Midbrain (tissue), 1 donor: ENCODE measurements at regions not wholly inside any gene's neighbourhood (a gene's known extent, or its start where the extent isn't known, plus 50 kb on each side); places are given as distances from the start of the nearest gene placed in this dataset.

Experiments
- DNase-seq: peaks from one replicate; lab custom pipeline; 2025; lab: John Stamatoyannopoulos, UW

DNA sequence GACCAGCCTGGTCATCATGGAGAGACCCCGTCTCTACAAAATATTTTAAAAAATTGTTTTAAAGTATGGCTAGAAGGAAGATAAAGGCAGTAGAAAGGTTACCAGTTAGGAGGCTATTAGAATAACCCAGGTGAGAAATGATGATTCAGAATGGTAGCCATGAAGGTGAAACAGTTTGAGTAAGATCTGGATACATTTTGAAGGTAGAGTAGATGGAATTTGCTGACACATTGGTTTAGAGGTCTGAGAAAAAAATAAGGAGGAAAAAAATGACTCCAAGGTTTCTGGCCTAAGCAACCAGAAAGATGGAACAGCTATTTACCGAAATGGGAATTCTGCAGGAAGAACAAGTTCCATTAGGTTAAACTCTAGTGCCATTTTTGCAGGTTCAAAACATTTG lies 167.9 kb upstream of the TAB2 start:
- DNase-seq, result no peak

DNA sequence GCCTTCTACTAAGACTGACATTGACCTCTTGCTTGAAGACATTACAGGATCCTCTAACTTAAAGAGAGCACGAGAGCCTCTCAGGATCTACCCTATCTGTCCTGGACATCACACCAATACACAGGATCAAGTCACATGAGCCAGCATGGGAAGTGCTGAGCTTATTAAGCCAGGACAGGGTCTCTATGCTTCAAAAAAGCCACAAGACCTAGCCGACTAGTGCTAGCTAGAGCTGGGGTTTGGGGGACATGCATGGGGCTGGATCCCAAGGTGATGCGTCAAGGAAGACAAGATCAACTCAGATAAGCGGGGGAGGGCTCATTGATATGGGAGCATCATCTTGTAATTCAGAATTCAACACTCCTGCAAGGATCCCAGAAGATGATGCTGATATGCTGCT lies 167.2 kb upstream of the TAB2 start:
- DNase-seq, result no peak

DNA sequence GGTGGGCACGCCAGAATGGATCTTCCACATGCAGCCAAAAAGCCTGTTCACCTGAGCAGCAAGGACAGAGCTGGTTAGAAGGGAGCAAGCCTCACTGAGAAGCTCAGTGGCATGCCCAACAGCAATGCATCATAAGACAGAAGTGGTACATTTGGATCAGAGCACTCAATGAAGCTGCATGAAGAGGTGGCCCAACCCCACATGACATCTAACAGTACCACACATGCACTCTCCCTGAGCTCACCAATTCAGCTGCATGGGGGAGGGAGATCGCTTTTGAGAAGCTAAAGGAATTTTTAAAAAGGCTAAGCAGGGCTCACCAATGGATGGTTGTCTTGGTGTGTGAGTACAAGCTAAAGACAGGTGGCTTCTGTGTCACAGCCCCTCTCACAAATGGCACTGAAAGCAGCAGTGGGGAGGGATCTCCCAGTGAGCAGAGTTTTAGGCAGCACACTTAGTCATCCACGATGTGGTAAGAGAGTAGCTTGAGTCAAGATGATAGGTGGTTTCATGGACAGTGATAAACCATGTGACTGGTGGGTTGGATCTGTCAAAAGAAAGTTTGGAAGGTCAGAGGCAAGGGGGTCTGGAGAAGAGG lies 166.6 kb upstream of the TAB2 start:
- no peak for DNase-seq

DNA sequence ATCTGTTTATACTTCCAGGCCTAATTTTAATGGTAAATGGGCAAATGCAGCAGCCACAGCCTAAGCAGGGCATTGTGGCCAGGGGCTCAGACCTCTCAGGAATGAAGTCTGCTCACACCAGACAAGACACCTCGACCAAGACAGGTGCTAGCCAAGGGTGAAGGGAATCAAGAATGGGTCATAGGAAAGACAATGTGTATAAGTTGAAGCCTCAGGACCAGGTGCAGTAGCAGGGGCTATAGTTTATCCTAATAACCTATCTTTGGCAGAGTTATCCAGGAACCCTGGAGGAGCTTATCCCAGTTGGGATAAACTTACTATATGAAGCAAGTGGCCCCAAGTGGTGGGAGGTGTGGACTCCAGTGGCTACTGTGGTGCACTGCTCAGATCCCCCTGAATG lies 165.0 kb upstream of the TAB2 start:
- DNase-seq, result no peak

DNA sequence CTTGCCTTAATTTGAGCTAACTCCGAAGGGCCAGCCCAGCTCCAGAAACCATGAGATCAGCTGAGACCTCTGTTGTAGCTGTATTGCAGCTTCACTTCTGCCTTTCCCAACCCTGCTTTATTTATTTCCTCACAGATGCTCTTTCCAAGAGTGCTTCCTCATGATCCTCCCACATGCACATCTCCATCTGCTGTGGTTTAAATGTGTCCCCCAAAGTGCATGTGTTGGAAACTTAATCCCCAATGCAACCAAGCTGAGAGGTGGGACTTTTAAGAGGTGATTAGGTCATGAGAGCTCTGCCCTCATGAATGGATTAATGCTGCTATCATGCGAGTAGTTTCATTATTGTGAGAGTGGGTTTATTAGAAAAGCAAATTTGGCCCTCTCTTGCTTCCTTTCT lies 164.4 kb upstream of the TAB2 start:
- no peak for DNase-seq

DNA sequence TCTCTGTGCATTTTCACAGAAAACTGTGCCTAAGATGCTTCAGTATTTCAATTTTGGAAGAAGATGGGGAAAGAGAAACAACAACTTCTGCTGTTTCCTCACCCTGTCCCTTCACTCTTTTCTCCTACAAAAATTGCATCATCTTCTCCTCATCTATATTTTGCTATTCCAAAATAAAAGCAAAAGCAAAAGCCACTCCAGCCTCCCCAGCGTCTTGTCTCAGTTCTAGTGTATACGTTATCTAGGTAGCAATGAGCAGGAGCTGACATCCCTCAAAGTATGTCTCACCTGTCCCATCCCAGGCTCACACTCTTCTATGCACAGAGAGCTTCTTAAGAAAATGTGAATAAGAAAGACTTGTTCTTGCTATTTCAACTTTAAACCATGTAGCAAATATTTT lies 163.8 kb upstream of the TAB2 start:
- no peak for DNase-seq

DNA sequence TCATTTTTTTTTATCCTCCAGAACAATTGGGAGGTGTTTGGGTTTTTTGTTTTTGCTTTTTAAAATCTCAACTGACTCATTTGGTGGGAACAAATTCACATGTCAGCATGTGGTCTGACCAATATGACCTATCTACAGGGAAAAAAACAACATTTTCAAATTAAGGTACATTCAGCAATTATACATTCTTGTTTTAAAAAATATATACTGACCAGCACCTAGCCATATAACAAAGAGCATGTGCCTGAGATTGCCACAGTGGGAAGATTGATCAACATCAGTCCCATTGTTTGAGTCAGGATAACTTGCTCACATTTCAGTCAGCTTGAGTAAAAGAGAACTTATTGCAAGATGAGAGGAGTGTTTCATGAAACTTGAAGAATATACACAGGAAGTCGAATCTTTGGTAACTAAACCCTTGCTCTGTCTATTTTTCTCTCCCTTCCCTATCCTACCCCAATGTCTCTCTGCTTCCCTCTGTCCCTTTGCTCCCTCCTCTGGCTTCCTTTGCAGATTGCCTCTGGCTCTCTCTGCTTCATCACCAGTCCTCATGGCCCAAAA lies 163.2 kb upstream of the TAB2 start:
- no peak for DNase-seq

DNA sequence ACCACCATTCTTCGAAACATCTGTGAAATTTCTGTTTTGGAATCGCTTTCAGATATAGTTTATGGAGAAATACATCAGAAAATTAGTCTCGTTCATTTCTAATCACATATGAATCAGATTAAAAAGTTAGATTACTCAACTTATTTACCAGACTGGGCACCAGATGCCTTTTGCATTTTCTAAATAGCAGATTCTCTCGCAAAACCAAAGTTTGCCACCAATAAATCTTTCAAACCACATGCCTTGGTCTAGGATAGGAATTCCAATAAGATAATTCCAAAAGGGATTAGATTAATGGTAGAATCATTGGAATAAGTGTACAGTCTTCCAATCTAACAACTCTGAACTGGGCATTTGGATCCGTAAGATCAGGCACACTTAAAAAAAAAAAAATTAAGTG lies 160.4 kb upstream of the TAB2 start:
- no peak for DNase-seq

DNA sequence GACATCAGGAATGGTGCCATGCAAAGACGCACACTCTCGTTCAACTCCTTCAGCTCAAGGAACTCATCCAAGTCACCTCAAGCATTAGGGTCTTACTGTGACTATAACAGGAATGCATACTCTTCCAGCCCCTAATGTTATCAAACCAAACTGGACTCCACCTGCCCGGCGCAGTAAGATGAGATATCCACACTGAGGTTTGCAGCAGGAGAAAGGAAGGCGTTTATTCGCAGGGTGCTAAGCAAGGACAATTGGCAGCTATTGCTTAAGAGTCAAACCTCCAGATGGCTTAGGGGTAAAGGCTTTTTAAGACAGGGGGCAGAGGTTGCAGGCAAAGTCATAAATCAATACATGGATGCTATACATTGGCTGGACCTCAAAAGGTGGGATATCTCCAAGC lies 159.4 kb upstream of the TAB2 start:
- DNase-seq, result no peak

DNA sequence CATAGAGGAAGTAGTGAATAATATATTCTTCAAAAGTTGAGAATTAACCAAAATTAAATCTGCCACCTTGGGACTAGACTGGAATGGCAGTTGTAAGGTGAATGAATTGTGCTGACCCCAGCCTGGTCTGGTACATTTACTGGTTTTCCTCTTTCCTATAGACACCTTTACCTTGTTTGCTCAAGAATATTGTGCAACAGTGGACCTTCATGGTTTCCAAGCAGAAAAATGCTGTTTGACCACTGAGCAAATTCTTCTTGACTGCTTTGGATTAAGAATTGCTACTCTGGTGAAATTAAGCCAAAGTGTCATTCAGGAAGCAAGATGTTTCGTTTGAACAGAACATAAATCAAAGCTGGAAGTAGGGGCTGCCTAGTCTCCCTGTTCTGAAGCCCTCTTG lies 156.6 kb upstream of the TAB2 start:
- DNase-seq, result no peak

DNA sequence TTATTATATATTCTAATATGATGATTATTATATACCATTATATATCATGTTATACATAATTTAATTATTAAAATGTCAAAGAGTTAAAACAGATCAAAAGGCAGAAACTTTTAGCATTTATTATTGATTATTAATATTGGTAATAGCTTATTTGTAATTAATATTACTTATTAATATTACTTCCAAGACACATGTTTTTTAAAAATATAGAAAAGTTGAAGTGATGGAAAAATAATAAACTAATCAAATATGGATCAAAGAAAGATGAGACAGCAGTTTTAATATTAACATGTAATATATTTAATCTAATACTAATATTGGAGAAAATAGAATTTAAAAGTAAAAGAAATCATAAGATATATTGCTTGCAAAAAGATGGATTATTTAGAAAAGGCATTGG lies 154.6 kb upstream of the TAB2 start:
- no peak for DNase-seq

DNA sequence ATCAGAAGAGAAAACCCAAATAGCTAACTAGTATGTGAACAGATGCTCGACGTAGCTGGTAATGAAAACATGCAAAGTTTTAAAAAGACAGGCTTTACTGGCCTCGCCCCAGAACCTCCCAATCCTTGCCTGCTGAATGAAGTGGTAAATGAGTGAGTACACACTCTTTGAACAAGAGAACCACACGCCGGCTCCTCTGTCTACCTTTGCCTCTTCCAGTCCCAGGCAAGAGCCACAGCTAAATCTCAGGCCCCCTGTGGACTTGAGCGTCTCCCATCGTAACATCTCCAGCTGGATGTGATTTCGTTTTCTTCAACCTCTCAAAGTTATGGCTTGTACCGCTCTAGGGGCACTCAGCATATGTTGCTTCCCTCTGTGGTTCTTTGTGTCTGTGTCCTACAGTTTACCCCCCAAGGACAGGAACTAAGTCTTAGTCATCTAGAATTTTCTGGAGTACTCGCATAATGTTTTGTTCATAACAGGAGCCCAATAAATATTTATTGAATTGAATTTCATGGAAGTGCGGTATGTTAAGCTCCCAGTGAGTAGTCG lies 153.2 kb upstream of the TAB2 start:
- no peak for DNase-seq

DNA sequence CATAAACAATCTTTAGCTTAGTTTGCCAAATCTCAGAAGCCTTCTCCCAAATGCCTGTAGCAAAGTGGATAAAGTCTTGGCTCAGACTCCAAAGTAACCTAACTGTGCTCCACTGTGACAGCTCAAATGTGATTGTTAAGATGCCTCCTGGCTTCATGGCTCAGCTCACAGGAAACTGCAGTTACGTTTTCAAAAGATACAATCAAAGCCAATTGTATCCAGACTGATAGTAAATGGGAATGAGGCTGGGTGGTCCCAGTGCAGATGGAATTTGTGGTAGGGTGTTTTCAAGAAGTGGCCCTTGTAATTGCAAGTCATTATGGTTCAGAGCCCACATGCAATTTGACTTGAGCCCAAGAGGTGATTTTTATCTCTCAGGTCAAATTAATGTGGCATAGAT lies 151.2 kb upstream of the TAB2 start:
- no peak for DNase-seq

DNA sequence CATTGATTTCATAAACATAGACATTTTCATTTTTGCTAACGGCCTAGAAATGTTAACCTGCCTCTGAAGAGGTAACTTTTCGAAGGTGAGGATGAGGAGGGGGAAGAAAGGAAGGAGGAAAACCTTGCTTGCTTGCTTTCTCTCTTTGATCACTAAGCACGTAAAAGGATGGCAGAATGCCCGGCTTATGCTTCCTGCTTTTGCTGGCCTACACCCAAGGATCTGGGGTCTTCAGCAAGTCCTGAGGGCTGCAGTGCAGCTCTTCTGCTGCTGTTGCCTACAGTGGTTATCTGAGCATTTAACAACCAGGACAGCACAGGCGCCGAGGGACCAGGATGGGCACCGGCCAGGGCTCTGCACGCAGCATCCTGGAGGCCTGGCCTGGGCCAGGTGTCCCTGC lies 150.8 kb upstream of the TAB2 start:
- DNase-seq, result no peak

DNA sequence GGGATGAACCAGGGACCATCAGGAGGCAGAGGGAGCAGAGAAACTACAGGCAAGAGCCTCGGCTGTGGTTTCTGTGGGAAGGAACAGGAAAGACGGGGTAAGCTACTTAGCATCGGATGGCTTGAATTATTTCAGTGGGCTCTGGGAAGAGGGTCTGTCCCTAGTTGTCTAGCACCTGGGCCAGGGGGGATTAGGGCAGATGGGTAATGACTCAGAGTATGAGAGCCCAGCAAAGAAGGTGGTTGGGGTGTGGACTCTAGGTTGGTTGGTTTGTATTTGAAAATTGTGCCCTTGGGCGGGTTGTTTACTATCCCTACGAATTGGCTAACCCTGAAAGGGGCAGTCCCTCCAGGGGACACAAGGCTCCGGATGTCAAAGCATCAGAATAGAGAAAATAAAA lies 148.5 kb upstream of the TAB2 start:
- DNase-seq, result no peak

DNA sequence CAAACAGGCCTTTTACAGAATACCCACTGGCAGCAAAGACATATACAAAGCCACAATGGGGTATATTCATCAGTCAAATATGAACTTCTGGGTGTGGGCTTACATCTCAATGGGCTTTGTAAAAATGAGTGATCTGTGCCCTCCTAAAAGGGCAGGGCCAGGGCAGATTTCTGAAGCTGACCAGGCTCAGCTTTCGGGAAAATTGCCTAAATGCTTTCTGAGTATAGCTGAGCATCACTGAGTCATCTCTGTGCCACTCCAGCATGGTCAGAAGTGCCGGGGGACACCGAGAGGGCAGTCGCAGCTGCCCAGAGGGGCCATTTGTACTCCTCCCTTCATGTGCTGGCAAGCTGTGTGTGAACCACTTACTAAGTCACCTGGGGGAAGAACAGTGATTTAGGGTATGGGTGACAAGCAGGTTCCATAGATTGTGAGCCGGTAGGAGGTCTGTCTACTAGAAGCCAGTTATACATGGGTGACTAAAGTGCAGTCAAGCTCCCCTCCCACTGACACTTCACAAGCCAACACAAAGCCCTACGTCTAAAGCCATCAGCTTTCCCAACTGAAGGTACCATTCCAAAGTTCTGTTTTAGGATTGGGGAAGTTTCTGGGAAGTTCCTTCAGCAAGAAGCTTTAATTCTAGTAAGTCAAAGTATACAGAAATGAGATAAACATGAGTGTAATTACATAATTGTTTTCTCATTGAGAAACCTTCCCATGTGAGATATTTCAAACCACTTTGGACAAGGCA lies 147.6 kb upstream of the TAB2 start:
- no peak for DNase-seq

DNA sequence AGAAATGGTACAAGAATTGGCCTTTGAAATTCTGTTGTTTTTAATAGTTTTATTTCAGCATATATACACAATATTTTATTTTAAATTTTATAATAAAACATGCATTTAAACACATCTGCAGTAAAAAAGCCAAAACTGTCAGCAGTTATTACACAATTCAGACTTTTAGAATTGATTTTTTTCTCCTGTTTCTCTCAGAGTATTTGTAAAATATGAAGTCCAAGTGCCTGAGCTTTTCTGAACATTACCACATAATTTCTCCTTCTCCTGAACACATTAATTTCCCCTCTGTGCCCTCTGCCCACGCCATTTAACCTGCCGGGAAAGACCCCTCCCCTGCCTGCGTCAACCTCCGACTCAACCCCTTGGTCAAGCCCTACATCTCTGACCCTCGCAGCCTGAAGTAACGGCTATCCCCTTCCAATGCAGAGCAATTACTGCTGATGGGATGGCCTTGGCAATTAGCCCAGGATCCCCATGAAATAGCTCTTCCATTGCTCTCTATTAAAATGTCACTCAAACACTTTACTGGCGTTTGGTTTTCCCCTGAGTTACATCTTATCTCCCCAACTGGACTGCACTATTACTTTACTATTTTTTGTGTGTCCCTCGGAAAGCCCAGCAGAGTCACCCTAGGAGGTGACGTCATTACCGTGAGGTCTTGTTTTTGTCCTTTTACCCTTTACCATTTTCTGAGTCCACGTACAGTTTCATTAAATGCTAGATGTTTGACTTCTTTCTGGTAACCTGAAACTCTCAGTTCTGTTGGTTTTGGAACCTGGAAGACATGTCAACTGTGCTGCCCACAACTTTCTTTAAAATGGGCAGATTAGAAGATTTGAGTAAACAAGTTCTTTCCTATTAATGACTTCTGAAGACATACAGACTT lies 146.7 kb upstream of the TAB2 start:
- no peak for DNase-seq

DNA sequence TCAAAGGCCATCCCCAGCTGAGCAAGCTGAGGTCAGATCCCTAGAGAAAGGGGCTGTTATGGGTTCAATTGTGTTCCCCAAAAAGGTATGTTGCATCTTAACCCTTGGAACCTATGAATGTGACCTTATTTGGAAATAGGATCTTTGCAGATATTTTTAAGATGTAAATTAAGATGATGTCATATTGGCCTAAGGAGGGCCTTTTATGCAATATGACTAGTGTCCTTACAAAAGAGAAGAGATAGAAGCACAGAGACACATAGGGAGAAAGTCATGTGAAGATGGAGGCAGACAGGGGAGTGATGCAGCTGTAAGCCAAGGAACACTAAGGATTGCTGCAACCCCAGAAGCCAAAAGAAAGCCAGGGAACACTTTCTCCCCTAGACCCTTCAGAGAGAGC lies 144.3 kb upstream of the TAB2 start:
- no peak for DNase-seq

DNA sequence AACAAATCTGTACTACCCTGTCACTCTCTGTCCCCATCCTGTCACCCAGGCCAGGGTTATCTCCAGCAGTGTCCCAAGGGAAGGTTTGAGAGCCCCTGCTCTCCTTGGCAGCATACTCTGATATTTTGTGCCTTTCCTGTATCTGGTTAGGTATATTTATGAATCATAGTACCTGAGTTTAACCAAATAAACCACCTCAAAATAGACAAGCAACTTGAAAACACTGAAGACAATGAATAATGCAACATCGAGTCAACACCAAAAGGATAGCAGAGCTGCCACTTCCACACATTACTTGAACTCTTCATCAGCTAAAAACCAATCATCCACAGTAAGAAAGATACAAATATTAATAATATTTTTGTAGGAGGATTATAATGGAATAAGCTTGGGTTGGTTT lies 142.6 kb upstream of the TAB2 start:
- no peak for DNase-seq

DNA sequence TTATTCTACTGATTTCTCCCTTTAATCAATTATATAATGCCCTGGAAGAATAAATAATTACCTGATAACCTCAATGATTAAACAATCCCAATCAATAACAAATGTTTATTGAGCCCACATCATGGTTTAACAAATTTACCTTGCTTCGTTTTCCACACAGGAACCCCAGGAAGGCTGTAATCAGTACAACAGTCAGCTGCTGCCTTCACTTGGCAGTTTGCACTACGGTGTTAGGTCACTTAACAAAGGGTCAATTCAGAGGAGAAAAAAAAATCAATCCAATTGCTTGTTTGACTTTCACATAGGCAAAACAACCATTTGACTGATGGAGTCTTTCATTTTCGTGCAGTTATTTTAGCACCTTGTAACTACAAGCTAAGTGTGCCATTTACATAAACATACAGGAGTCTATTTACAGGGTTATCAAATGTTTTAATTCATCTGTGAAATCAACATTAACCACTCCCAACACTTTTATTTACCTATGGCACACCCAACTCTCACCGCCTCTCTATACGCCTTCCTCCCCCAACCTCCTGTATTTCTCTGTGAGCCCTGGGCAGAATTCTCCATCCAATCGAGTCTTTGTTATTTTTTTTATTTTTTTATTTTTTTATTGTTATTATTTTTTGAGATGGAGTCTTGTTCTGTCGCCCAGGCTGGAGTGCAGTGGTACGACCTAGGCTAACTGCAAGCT lies 140.4 kb upstream of the TAB2 start:
- DNase-seq, result no peak

DNA sequence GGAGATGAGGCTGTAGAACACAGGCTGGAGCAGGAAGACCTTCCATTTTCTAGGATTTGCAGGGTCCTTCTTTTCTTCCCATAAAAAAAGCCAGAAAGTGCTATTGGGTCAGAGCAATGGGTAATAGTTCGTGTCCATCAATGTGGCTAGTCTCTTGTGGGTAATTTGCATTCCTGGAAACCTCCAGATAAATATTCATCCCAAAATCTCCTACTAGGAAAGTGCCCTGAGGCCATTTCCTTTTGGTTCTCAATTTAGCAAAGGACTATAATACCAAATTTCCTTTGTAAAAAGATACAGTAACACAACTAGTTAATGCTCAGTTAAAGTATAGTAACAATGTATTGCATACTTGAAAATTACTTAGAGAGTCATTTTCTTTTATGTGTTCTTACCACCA lies 138.1 kb upstream of the TAB2 start:
- no peak for DNase-seq

DNA sequence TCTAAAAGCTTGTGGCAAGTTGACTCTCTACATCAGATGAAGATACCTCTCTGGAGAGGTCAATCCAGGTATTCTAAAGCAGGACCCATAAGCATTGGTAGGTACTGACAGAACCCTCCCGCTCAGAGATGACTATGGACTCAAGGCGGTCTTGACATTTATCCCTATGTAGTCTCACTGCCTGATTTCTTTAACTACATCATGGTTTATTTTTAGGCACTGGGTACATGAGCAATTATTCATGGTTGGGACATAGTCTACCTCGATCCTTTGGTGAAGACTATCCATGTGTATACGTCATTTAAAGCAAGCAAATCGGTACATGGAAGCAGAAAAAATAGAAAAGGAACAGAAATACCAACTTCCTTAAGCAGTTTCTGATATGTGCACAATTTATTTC lies 136.2 kb upstream of the TAB2 start:
- DNase-seq, result no peak
